OCI-LY3 (cell line): ENCODE measurements at regions not wholly inside any gene's neighbourhood (a gene's known extent, or its start where the extent isn't known, plus 50 kb on each side); places are given as distances from the start of the nearest gene placed in this dataset.

ENCODE experiments used
- H2AFZ ChIP-seq: fragments of 200-600, 300-600 bp; shearing (Covaris generic); 2 replicates; pipeline ENCODE4 v1.6.0; 2014; ENCODE audit warnings: antibody characterized with exemption, low read depth, low read length
- H3K27ac ChIP-seq: fragments of 200-600, 300-600 bp; sonication (generic); 2 replicates; pipeline ENCODE4 v1.5.1; 2014; ENCODE audit warnings: mild to moderate bottlenecking, low read length, moderate library complexity, mixed read lengths
- H3K27me3 ChIP-seq: fragments of 200-600, 300-600 bp; sonication (generic); 2 replicates; pipeline ENCODE4 v1.6.1; 2014; ENCODE audit warnings: low read depth, low read length, mixed read lengths
- H3K36me3 ChIP-seq: fragments of 200-600, 300-600 bp; sonication (generic); replicated peaks from 2 replicates; pipeline ENCODE3; 2014; ENCODE audit warnings: low read depth, low read length, mixed read lengths
- H3K4me1 ChIP-seq: fragments of 300-600, 200-600 bp; sonication (generic); 2 replicates; pipeline ENCODE4 v1.6.1; 2014; ENCODE audit warnings: low read length, mixed read lengths
- H3K4me2 ChIP-seq: fragments of 200-600, 300-600 bp; sonication (generic); 2 replicates; pipeline ENCODE4 v1.6.1; 2014; ENCODE audit warnings: low read length, mixed read lengths
- H3K4me3 ChIP-seq: fragments of 300-600, 200-600 bp; sonication (generic); 2 replicates; pipeline ENCODE4 v1.5.1; 2014; ENCODE audit warnings: antibody characterized with exemption, mild to moderate bottlenecking, low read length, moderate library complexity
- H3K79me2 ChIP-seq: fragments of 300-600, 200-600 bp; shearing (Covaris generic); 2 replicates; pipeline ENCODE4 v1.6.1; 2014; ENCODE audit warnings: mild to moderate bottlenecking, low read length, mixed read lengths
- H3K9ac ChIP-seq: fragments of 300-600, 200-600 bp; shearing (Covaris generic); 2 replicates; pipeline ENCODE4 v1.6.0; 2014; ENCODE audit warnings: mild to moderate bottlenecking, low read length, moderate library complexity
- H3K9me3 ChIP-seq: fragments of 200-600, 300-600 bp; shearing (Covaris generic); 2 replicates; pipeline ENCODE4 v1.6.1; 2014; ENCODE audit warnings: low read length, mixed read lengths; ENCODE audit not compliant: insufficient read depth
- H4K20me1 ChIP-seq: fragments of 200-600, 300-600 bp; sonication (generic); 2 replicates; pipeline ENCODE4 v1.6.1; 2016; ENCODE audit warnings: low read length, mixed read lengths; ENCODE audit not compliant: insufficient read depth
- EZH2phosphoT487 ChIP-seq: fragments of 200-600 bp; shearing (Covaris generic); IDR thresholded peaks from 2 replicates; pipeline ENCODE4 v1.6.1; 2018; ENCODE audit warnings: antibody characterized with exemption, mixed run types, low read depth
- TF ChIP-seq, protein P1 (sequence below): fragments of 200-600, 300-600 bp; sonication (generic); IDR thresholded peaks from 2 replicates; pipeline ENCODE4 v1.5.1; 2014; ENCODE audit warnings: antibody characterized with exemption, low read length, low read depth

DNA sequence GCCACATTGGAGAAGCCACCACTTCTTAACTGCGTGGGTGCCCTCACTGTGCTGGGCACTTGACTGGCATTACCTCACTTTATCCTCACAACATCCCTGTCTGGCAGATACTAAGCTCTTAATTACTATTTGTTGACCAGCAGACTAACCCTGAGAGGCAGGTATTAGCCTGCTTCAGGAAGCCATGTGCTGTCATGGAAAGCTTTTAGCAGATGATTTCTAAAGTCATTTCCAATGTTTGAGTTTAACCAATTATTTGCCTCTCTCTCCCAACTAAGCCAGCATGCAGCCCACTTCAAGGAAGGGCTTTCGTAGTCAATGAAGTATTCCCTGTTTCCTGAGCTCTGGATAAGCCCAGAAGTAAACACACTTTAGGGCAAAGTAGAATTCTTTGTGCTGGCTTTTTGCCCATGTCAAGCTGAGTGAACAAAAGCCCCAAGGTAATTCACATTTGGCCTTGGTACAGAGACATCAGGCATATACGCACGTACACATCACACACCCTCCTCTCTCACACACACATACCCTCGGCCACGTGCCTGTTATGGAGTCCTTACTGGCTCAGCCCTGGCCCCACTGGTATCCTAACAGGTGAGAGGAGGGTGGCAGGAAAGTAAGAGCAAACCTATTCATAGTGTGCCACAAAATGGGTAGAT is 108.6 kb downstream of the C1D start:
- peaks cover 7% of the 10 kb centered on the region for H3K4me1 ChIP-seq
- no peaks in the 10 kb centered on the region; the same call in 1 of the 2 replicates for H3K27me3 ChIP-seq
- no peaks in the 10 kb centered on the region for H3K79me2 ChIP-seq
- no peak overlapping the region for H3K4me3 ChIP-seq
- TF ChIP-seq EZH2phosphoT487: no peak
- TF ChIP-seq, protein P1, sequence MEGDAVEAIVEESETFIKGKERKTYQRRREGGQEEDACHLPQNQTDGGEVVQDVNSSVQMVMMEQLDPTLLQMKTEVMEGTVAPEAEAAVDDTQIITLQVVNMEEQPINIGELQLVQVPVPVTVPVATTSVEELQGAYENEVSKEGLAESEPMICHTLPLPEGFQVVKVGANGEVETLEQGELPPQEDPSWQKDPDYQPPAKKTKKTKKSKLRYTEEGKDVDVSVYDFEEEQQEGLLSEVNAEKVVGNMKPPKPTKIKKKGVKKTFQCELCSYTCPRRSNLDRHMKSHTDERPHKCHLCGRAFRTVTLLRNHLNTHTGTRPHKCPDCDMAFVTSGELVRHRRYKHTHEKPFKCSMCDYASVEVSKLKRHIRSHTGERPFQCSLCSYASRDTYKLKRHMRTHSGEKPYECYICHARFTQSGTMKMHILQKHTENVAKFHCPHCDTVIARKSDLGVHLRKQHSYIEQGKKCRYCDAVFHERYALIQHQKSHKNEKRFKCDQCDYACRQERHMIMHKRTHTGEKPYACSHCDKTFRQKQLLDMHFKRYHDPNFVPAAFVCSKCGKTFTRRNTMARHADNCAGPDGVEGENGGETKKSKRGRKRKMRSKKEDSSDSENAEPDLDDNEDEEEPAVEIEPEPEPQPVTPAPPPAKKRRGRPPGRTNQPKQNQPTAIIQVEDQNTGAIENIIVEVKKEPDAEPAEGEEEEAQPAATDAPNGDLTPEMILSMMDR: no peak
- H3K9ac ChIP-seq: no peak overlapping the region
- H3K36me3 ChIP-seq: no peaks in the 10 kb centered on the region
- H3K9me3 ChIP-seq: no peaks in the 10 kb centered on the region
- H2AFZ ChIP-seq: no peak overlapping the region
- H3K27ac ChIP-seq: no peak overlapping the region
- H4K20me1 ChIP-seq: no peaks in the 10 kb centered on the region
- H3K4me2 ChIP-seq: no peak overlapping the region

DNA sequence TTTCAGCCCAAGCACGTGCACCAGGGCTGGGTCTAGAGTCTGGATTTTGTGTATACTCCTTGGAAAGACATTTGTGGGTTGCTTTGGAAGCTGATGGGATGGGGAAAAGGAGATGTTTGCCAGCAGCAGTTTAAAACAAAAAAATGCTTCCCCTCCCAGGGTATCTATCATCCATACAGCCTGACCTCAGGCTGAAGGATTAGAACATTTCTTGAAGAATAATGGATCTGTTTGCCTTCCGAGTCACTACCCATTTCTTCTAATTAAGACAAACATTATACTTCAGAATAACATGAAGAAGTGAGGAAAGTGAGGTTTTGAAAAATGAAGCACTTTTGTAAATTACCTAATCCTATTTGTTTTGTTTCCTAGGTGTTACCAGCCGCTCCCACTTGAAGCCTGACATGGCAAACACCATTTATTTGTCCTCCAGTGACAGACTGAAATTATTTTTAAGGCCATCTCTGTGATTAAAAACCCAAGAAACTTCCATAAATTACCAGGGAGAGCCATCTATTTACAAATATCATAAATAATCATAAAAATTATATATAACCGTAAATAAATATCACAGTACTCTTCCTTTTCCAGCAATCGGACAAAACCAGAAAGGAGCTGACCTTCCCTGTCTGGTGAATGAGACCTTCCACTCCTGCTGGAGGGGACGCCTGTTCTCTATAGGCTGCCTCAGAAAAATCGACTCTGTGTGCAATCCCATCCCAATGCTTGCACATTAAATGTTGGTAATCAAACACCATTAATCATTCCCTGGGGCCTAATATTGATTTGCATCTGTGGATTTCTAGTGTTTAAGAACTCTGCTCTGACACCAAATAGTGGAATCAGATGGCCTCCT is 106.8 kb downstream of the C1D start:
- Histone ChIP-seq H3K4me2 (no peak overlapping the region), H3K9ac (no peak overlapping the region), H3K79me2 (no peaks in the 10 kb centered on the region), H2AFZ (no peak overlapping the region), H3K27me3 (no peaks in the 10 kb centered on the region; the same call in 1 of the 2 replicates), H3K9me3 (no peaks in the 10 kb centered on the region), H4K20me1 (no peaks in the 10 kb centered on the region), H3K4me3 (no peak overlapping the region), H3K4me1 (peaks cover 7% of the 10 kb centered on the region), H3K36me3 (no peaks in the 10 kb centered on the region), H3K27ac (no peak overlapping the region)
- TF ChIP-seq, protein P1: no peak
- no peak for TF ChIP-seq EZH2phosphoT487

GRCh38 chr2:67965246-67965645 is 97.6 kb downstream of the C1D start:
- no peaks in the 10 kb centered on the region for H3K79me2 ChIP-seq
- no peaks in the 10 kb centered on the region for H4K20me1 ChIP-seq
- H3K9ac ChIP-seq: no peak overlapping the region
- TF ChIP-seq, protein P1: no peak
- TF ChIP-seq EZH2phosphoT487: no peak
- H3K27ac ChIP-seq: no peak overlapping the region
- no peaks in the 10 kb centered on the region for H3K36me3 ChIP-seq
- H3K27me3 ChIP-seq: no peaks in the 10 kb centered on the region
- H3K4me1 ChIP-seq: no peaks in the 10 kb centered on the region
- no peak overlapping the region for H3K4me2 ChIP-seq
- H3K4me3 ChIP-seq: no peak overlapping the region
- H2AFZ ChIP-seq: no peak overlapping the region
- no peaks in the 10 kb centered on the region for H3K9me3 ChIP-seq

DNA sequence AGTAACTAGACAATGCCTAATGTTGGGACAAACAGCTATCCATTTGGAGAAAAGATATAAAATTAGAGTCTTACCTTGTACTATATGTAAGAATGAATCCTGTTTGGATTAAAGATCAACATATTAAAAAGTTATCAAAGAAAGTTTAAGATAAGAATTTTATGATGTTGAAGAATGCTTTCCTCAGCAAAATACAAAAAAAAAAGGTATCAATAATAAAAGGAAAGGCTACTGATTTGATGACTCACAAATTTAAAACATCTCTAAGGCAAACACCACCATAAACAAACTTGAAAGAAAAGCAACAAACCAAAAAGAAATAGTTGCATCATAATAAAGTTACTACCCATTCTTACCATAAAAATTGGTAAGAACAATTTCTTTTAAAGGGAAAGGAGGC is 92.7 kb downstream of the C1D start:
- TF ChIP-seq EZH2phosphoT487: no peak
- TF ChIP-seq, protein P1: no peak
- Histone ChIP-seq H4K20me1 (no peaks in the 10 kb centered on the region), H3K9me3 (no peaks in the 10 kb centered on the region), H3K9ac (no peak overlapping the region), H3K27ac (no peak overlapping the region), H3K36me3 (no peaks in the 10 kb centered on the region), H3K4me2 (no peak overlapping the region), H3K4me1 (no peaks in the 10 kb centered on the region), H3K4me3 (no peak overlapping the region), H3K79me2 (no peaks in the 10 kb centered on the region), H2AFZ (no peak overlapping the region), H3K27me3 (no peaks in the 10 kb centered on the region)
